Osteoblast (primary cell): ENCODE measurements at regions not wholly inside any gene's neighbourhood (a gene's known extent, or its start where the extent isn't known, plus 50 kb on each side); places are given as distances from the start of the nearest gene placed in this dataset.

ENCODE experiments used
- DNase-seq: peaks from one replicate; pipeline ENCODE4 v3.0.0; 2011; ENCODE audit warnings: low spot score, mixed read lengths; ENCODE audit not compliant: insufficient read length; ENCODE audit errors: missing footprints
- H2AFZ ChIP-seq: 2 replicates; pipeline ENCODE4 v1.6.0; 2011; ENCODE audit warnings: mild to moderate bottlenecking, low read length
- H3K27ac ChIP-seq: 2 replicates; pipeline ENCODE4 v1.5.1; 2011; ENCODE audit warnings: mild to moderate bottlenecking, low read depth, low read length, moderate library complexity
- H3K27me3 ChIP-seq: 2 replicates; pipeline ENCODE4 v1.6.0; 2012; ENCODE audit warnings: mild to moderate bottlenecking, control low read depth, inconsistent platforms, low read length, moderate library complexity; ENCODE audit not compliant: insufficient read depth
- H3K36me3 ChIP-seq: 2 replicates; pipeline ENCODE4 v1.5.1; 2011; ENCODE audit warnings: mild to moderate bottlenecking, low read length, control low read depth, moderate library complexity; ENCODE audit not compliant: insufficient read depth
- H3K4me1 ChIP-seq: 2 replicates; pipeline ENCODE4 v1.5.1; 2011; ENCODE audit warnings: mild to moderate bottlenecking, low read length, control low read depth, moderate library complexity; ENCODE audit not compliant: insufficient read depth
- H3K4me2 ChIP-seq: 2 replicates; pipeline ENCODE4 v1.6.0; 2011; ENCODE audit warnings: mild to moderate bottlenecking, low read length; ENCODE audit not compliant: insufficient read depth
- H3K4me3 ChIP-seq: fragments of 200-600 bp; sonication (generic); 3 replicates; pipeline ENCODE4 v1.5.1; 2012; ENCODE audit warnings: mild to moderate bottlenecking, low read length, inconsistent platforms; ENCODE audit not compliant: insufficient read depth
- H3K79me2 ChIP-seq: 2 replicates; pipeline ENCODE4 v1.6.0; 2012; ENCODE audit warnings: mild to moderate bottlenecking, low read length, control low read depth, inconsistent platforms; ENCODE audit not compliant: insufficient read depth
- H3K9me3 ChIP-seq: 2 replicates; pipeline ENCODE4 v1.5.1; 2011; ENCODE audit warnings: low read depth, low read length, control low read depth
- H4K20me1 ChIP-seq: 2 replicates; pipeline ENCODE4 v1.6.0; 2012; ENCODE audit warnings: mild to moderate bottlenecking, low read length, control low read depth; ENCODE audit not compliant: insufficient read depth
- TF ChIP-seq, protein P1 (sequence below): IDR thresholded peaks from 2 replicates; pipeline ENCODE4 v1.5.1; 2011; ENCODE audit warnings: mild to moderate bottlenecking, low read depth, low read length, moderate library complexity; ENCODE audit errors: extremely low read depth

DNA sequence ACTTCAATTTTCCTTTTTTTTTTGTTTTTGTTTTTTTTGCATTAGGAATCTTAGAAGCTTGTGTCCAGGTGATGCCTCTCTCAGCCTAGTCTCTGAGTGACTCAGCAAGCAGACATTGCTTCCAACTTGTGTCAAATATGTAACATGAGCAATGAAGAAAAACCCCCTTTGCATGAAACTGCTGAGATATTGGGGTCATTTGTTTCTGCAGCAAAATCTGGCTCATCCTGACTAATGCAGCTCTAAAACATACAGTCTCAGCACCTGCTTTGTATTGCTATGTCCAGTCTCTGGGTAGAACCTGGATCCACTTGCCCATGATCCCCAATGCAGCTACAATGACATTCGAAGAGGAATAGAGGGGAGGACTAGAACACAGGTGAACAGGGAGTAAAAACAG is 55.7 kb upstream of the LRFN2 start:
- DNase-seq = no peak
- Histone ChIP-seq H3K36me3 (no peaks in the 10 kb centered on the region), H3K9me3 (no peaks in the 10 kb centered on the region), H3K79me2 (no peaks in the 10 kb centered on the region), H3K4me3 (no peak overlapping the region), H2AFZ (no peak overlapping the region), H4K20me1 (no peaks in the 10 kb centered on the region), H3K4me2 (no peak overlapping the region), H3K27ac (no peak overlapping the region), H3K4me1 (no peaks in the 10 kb centered on the region), H3K27me3 (no peaks in the 10 kb centered on the region)
- TF ChIP-seq, protein P1, sequence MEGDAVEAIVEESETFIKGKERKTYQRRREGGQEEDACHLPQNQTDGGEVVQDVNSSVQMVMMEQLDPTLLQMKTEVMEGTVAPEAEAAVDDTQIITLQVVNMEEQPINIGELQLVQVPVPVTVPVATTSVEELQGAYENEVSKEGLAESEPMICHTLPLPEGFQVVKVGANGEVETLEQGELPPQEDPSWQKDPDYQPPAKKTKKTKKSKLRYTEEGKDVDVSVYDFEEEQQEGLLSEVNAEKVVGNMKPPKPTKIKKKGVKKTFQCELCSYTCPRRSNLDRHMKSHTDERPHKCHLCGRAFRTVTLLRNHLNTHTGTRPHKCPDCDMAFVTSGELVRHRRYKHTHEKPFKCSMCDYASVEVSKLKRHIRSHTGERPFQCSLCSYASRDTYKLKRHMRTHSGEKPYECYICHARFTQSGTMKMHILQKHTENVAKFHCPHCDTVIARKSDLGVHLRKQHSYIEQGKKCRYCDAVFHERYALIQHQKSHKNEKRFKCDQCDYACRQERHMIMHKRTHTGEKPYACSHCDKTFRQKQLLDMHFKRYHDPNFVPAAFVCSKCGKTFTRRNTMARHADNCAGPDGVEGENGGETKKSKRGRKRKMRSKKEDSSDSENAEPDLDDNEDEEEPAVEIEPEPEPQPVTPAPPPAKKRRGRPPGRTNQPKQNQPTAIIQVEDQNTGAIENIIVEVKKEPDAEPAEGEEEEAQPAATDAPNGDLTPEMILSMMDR = no peak

DNA sequence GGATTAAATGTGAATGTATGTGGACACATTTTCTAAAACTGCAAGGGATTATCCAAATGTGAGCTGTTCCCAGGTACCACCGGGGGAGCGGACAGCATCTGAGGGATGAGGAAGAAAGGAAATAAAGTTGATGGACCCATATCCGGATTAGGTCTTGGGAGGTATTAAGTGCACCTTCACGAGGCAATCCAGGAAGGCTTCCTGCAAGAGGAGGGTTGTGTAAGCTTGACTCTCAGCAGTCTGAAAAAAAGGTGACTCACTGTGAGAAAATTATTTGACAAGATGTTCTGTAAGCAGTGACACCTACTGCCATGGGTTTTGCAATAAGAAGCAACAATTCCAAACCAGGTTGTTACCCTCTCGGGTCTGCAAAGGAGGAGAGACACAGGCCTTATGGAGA is 55.0 kb upstream of the LRFN2 start:
- Histone ChIP-seq H3K36me3 (no peaks in the 10 kb centered on the region), H3K9me3 (no peaks in the 10 kb centered on the region), H3K27me3 (no peaks in the 10 kb centered on the region), H3K4me3 (no peak overlapping the region), H3K27ac (no peak overlapping the region), H3K4me1 (no peaks in the 10 kb centered on the region), H3K79me2 (no peaks in the 10 kb centered on the region), H4K20me1 (no peaks in the 10 kb centered on the region), H2AFZ (no peak overlapping the region), H3K4me2 (no peak overlapping the region)
- TF ChIP-seq, protein P1 = no peak
- no peak for DNase-seq

DNA sequence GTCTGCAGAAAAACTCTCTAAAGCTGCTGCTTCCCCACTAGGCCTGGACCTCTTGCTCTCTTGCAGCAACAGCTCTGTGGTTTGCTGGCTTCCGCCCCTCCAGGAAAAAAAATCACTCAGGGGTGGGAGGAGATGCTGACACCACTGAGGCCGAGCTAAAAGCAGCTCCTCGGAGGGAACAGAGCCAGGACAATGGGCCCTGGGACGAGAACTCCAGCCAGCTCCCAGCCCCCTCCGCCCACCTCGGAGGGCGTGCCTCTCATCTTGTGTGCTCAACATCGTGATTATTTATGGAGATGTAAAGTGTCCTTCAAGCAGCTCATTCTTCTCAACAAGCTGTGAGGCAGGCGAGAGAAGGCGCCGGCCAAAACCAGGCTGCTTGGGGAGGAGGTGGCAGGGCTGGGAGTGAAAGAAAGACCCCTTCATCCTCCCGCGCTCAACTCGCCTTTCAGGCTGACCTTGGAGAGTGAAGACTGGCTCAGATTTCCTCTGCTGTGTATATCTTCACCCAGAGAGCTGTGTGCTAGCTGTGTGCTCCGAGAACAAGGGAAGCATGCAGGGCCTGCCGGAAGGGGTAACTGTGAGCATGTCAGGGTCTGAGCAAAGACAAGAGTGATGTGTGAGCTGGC is 53.5 kb upstream of the LRFN2 start:
- no peak overlapping the region for H2AFZ ChIP-seq
- H3K9me3 ChIP-seq = no peaks in the 10 kb centered on the region
- H3K4me2 ChIP-seq = no peak overlapping the region

More for the DNA sequence above, 53.5 kb upstream of the LRFN2 start:
- Histone ChIP-seq H3K27ac (no peak overlapping the region), H3K4me1 (no peaks in the 10 kb centered on the region), H3K27me3 (no peaks in the 10 kb centered on the region), H3K79me2 (no peaks in the 10 kb centered on the region), H4K20me1 (no peaks in the 10 kb centered on the region), H3K4me3 (no peak overlapping the region), H3K36me3 (no peaks in the 10 kb centered on the region)
- DNase-seq = no peak
- TF ChIP-seq, protein P1 = no peak
